ENCODE measurements at regions not wholly inside any gene's neighbourhood (a gene's known extent, or its start where the extent isn't known, plus 50 kb on each side); places are given as distances from the start of the nearest gene placed in this dataset.

GRCh38 chr13:78426183-78426582, 177.2 kb downstream of the POU4F1 start:
- H3K27ac ChIP-seq (ENCODE audit: low read length), result no peak overlapping the region
- H3K36me3 ChIP-seq (ENCODE audit: control insufficient read depth, low read depth, low read length), result no peaks in the 10 kb centered on the region
- H3K4me1 ChIP-seq (ENCODE audit: control insufficient read depth, low read depth, low read length), result peaks cover 19% of the 10 kb centered on the region
- H3K27me3 ChIP-seq (ENCODE audit: control insufficient read depth, insufficient read depth, low read length), result no peaks in the 10 kb centered on the region
- H3K4me3 ChIP-seq (ENCODE audit: low read length), result no peak overlapping the region
- no peaks in the 10 kb centered on the region for H3K9me3 ChIP-seq (ENCODE audit: control insufficient read depth, low read depth, low read length)
- H3K9ac ChIP-seq (ENCODE audit: low read length), result no peak overlapping the region

- H3K36me3 ChIP-seq (ENCODE audit: control insufficient read depth, low read depth, low read length), result no peaks in the 10 kb centered on the region
These were observed 182.5 kb downstream of the POU4F1 start for GRCh38 chr13:78420814-78421213.

GRCh38 chr13:78413887-78414553, 189.3 kb downstream of the POU4F1 start:
- Histone ChIP-seq H3K4me1 (ENCODE audit: control insufficient read depth, low read depth, low read length) (peaks cover 6% of the 10 kb centered on the region), H3K9me3 (ENCODE audit: control insufficient read depth, low read depth, low read length) (no peaks in the 10 kb centered on the region), H3K9ac (ENCODE audit: low read length) (no peak overlapping the region), H3K4me3 (ENCODE audit: low read length) (no peak overlapping the region), H3K36me3 (ENCODE audit: control insufficient read depth, low read depth, low read length) (no peaks in the 10 kb centered on the region), H3K27ac (ENCODE audit: low read length) (no peak overlapping the region), H3K27me3 (ENCODE audit: control insufficient read depth, insufficient read depth, low read length) (no peaks in the 10 kb centered on the region)

More at GRCh38 chr13:78420814-78421213, 182.5 kb downstream of the POU4F1 start:
- Histone ChIP-seq H3K27me3 (ENCODE audit: control insufficient read depth, insufficient read depth, low read length) (no peaks in the 10 kb centered on the region), H3K27ac (ENCODE audit: low read length) (no peak overlapping the region), H3K9ac (ENCODE audit: low read length) (no peak overlapping the region), H3K9me3 (ENCODE audit: control insufficient read depth, low read depth, low read length) (no peaks in the 10 kb centered on the region), H3K4me1 (ENCODE audit: control insufficient read depth, low read depth, low read length) (no peaks in the 10 kb centered on the region), H3K4me3 (ENCODE audit: low read length) (no peak overlapping the region)

GRCh38 chr13:78410847-78411246, 192.5 kb downstream of the POU4F1 start:
- H3K4me3 ChIP-seq (ENCODE audit: low read length), result no peak overlapping the region
- peaks cover 9% of the 10 kb centered on the region for H3K4me1 ChIP-seq (ENCODE audit: control insufficient read depth, low read depth, low read length)
- no peaks in the 10 kb centered on the region for H3K27me3 ChIP-seq (ENCODE audit: control insufficient read depth, insufficient read depth, low read length)
- H3K27ac ChIP-seq (ENCODE audit: low read length), result no peak overlapping the region
- no peaks in the 10 kb centered on the region for H3K36me3 ChIP-seq (ENCODE audit: control insufficient read depth, low read depth, low read length)
- no peaks in the 10 kb centered on the region for H3K9me3 ChIP-seq (ENCODE audit: control insufficient read depth, low read depth, low read length)
- H3K9ac ChIP-seq (ENCODE audit: low read length), result no peak overlapping the region

GRCh38 chr13:78410164-78410563, 193.2 kb downstream of the POU4F1 start:
- no peak overlapping the region for H3K27ac ChIP-seq (ENCODE audit: low read length)
- no peaks in the 10 kb centered on the region for H3K27me3 ChIP-seq (ENCODE audit: control insufficient read depth, insufficient read depth, low read length)
- H3K9ac ChIP-seq (ENCODE audit: low read length), result no peak overlapping the region
- peaks cover 9% of the 10 kb centered on the region for H3K4me1 ChIP-seq (ENCODE audit: control insufficient read depth, low read depth, low read length)
- H3K9me3 ChIP-seq (ENCODE audit: control insufficient read depth, low read depth, low read length), result no peaks in the 10 kb centered on the region
- H3K36me3 ChIP-seq (ENCODE audit: control insufficient read depth, low read depth, low read length), result no peaks in the 10 kb centered on the region
- H3K4me3 ChIP-seq (ENCODE audit: low read length), result no peak overlapping the region

- H3K4me1 ChIP-seq (ENCODE audit: control insufficient read depth, low read depth, low read length), result peaks cover 9% of the 10 kb centered on the region
- no peak overlapping the region for H3K4me3 ChIP-seq (ENCODE audit: low read length)
- no peaks in the 10 kb centered on the region for H3K9me3 ChIP-seq (ENCODE audit: control insufficient read depth, low read depth, low read length)
- no peak overlapping the region for H3K9ac ChIP-seq (ENCODE audit: low read length)
- H3K27me3 ChIP-seq (ENCODE audit: control insufficient read depth, insufficient read depth, low read length), result no peaks in the 10 kb centered on the region
- H3K36me3 ChIP-seq (ENCODE audit: control insufficient read depth, low read depth, low read length), result no peaks in the 10 kb centered on the region
- no peak overlapping the region for H3K27ac ChIP-seq (ENCODE audit: low read length)
These were observed 194.2 kb downstream of the POU4F1 start for GRCh38 chr13:78409172-78409571.

- H3K9me3 ChIP-seq (ENCODE audit: control insufficient read depth, low read depth, low read length), result no peaks in the 10 kb centered on the region
- H3K4me1 ChIP-seq (ENCODE audit: control insufficient read depth, low read depth, low read length), result peaks cover 23% of the 10 kb centered on the region
- no peak overlapping the region for H3K4me3 ChIP-seq (ENCODE audit: low read length)
- H3K36me3 ChIP-seq (ENCODE audit: control insufficient read depth, low read depth, low read length), result no peaks in the 10 kb centered on the region
- no peak overlapping the region for H3K27ac ChIP-seq (ENCODE audit: low read length)
- H3K27me3 ChIP-seq (ENCODE audit: control insufficient read depth, insufficient read depth, low read length), result no peaks in the 10 kb centered on the region
- no peak overlapping the region for H3K9ac ChIP-seq (ENCODE audit: low read length)
These were observed 198.4 kb downstream of the POU4F1 start for GRCh38 chr13:78404846-78405360.

- Histone ChIP-seq H3K4me3 (ENCODE audit: low read length) (no peak overlapping the region), H3K9ac (ENCODE audit: low read length) (no peak overlapping the region), H3K4me1 (ENCODE audit: control insufficient read depth, low read depth, low read length) (peaks cover 13% of the 10 kb centered on the region)
These were observed 200.5 kb downstream of the POU4F1 start for GRCh38 chr13:78402708-78403400.

GRCh38 chr13:78401873-78402707, 201.3 kb downstream of the POU4F1 start:
- Histone ChIP-seq H3K4me1 (ENCODE audit: control insufficient read depth, low read depth, low read length) (peaks cover 13% of the 10 kb centered on the region), H3K27me3 (ENCODE audit: control insufficient read depth, insufficient read depth, low read length) (no peaks in the 10 kb centered on the region), H3K4me3 (ENCODE audit: low read length) (no peak overlapping the region), H3K27ac (ENCODE audit: low read length) (no peak overlapping the region), H3K9me3 (ENCODE audit: control insufficient read depth, low read depth, low read length) (no peaks in the 10 kb centered on the region), H3K36me3 (ENCODE audit: control insufficient read depth, low read depth, low read length) (no peaks in the 10 kb centered on the region), H3K9ac (ENCODE audit: low read length) (no peak overlapping the region)

More at GRCh38 chr13:78402708-78403400, 200.5 kb downstream of the POU4F1 start:
- no peaks in the 10 kb centered on the region for H3K36me3 ChIP-seq (ENCODE audit: control insufficient read depth, low read depth, low read length)
- no peak overlapping the region for H3K27ac ChIP-seq (ENCODE audit: low read length)
- no peaks in the 10 kb centered on the region for H3K9me3 ChIP-seq (ENCODE audit: control insufficient read depth, low read depth, low read length)
- no peaks in the 10 kb centered on the region for H3K27me3 ChIP-seq (ENCODE audit: control insufficient read depth, insufficient read depth, low read length)

GRCh38 chr13:78398743-78399410, 204.5 kb downstream of the POU4F1 start:
- no peaks in the 10 kb centered on the region for H3K36me3 ChIP-seq (ENCODE audit: control insufficient read depth, low read depth, low read length)
- H3K9ac ChIP-seq (ENCODE audit: low read length), result no peak overlapping the region
- no peaks in the 10 kb centered on the region for H3K9me3 ChIP-seq (ENCODE audit: control insufficient read depth, low read depth, low read length)
- H3K4me1 ChIP-seq (ENCODE audit: control insufficient read depth, low read depth, low read length), result peaks cover 13% of the 10 kb centered on the region
- no peak overlapping the region for H3K4me3 ChIP-seq (ENCODE audit: low read length)
- H3K27ac ChIP-seq (ENCODE audit: low read length), result no peak overlapping the region
- no peaks in the 10 kb centered on the region for H3K27me3 ChIP-seq (ENCODE audit: control insufficient read depth, insufficient read depth, low read length)
